Gastrocnemius medialis (tissue), 4 donors: ENCODE measurements at regions not wholly inside any gene's neighbourhood (a gene's known extent, or its start where the extent isn't known, plus 50 kb on each side); places are given as distances from the start of the nearest gene placed in this dataset.
"Not testable (repeated sequence)": the region's sequence is repeated elsewhere in the genome, so short reads cannot be mapped to it uniquely, and the experiment has no call there.

ENCODE experiments used
- ATAC-seq, 2 donors: fragments of 150-250 bp; one replicate each; pipeline ENCODE4 v1.9.1; 2016
- DNase-seq, 2 donors: peaks; one replicate each; pipeline ENCODE4 v3.0.0-alpha.2; 2019
- H3K27ac ChIP-seq, 4 donors: fragments of 200-600 bp; sonication (generic); 1 replicate in 1 of 4; 2 replicates in 3 of 4; pipeline ENCODE4 v1.5.1; 2016 to 2018; ENCODE audit warnings: mild to moderate bottlenecking in 2 of 4, moderate library complexity in 1 of 4
- H3K27me3 ChIP-seq, 3 donors: fragments of 200-600 bp; sonication (generic) in 2 of 3; 1 replicate in 1 of 3; 2 replicates in 2 of 3; pipeline versions ENCODE4 v1.5.1 to v1.6.0; 2016 to 2019; ENCODE audit warnings: mild to moderate bottlenecking in 1 of 3, moderate library complexity in 1 of 3
- H3K36me3 ChIP-seq, 2 donors: fragments of 200-600 bp; sonication (generic) in 1 of 2; one replicate each; pipeline ENCODE4 v1.5.1; 2017 to 2018
- H3K4me1 ChIP-seq, 2 donors: fragments of 200-600 bp; sonication (generic) in 1 of 2; one replicate each; pipeline ENCODE4 v1.5.1; 2016 to 2017; ENCODE audit warnings: mild to moderate bottlenecking in 2 of 2
- H3K4me3 ChIP-seq, 4 donors: fragments of 200-600 bp; sonication (generic) in 3 of 4; 1 replicate in 1 of 4; 2 replicates in 3 of 4; pipeline ENCODE4 v1.5.1; 2016 to 2019; ENCODE audit warnings: mild to moderate bottlenecking in 2 of 4
- H3K9me3 ChIP-seq, 3 donors: fragments of 200-600 bp; sonication (generic) in 2 of 3; 1 replicate in 1 of 3; 2 replicates in 2 of 3; pipeline ENCODE4 v1.5.1; 2016 to 2019
- CTCF ChIP-seq, 5 experiments: fragments of 450-650 bp in 3 of 5; fragments of 200-600 bp in 2 of 5; sonication (generic) in 2 of 5; IDR thresholded peaks in 4 of 5; conservative IDR thresholded peaks in 1 of 5; 1 replicate in 4 of 5; 2 replicates in 1 of 5; pipeline ENCODE4 v1.5.1; 2016 to 2019; ENCODE audit warnings: antibody characterized with exemption in 5 of 5, mild to moderate bottlenecking in 3 of 5, moderate library complexity in 3 of 5
- POLR2A ChIP-seq, 2 donors: fragments of 450-650 bp; IDR thresholded peaks; one replicate each; pipeline ENCODE4 v1.6.1; 2017; ENCODE audit warnings: antibody characterized with exemption in 2 of 2, mild to moderate bottlenecking in 2 of 2, moderate library complexity in 2 of 2
- in situ Hi-C, 4 donors: fragments of 200-750 bp; cut with MboI; loops; one replicate each; pipeline versions ENCODE4 v1.15.0 to v1.8.0; 2017; ENCODE audit warnings: low sequenced_read_pairs in 4 of 4
- intact Hi-C: fragments of 100-400 bp; cut with DNase I; formaldehyde crosslinking; loops from one replicate; pipeline ENCODE4 v1.15.1; 2023; ENCODE audit warnings: low total_unique reads

- DNase-seq = no peak
- H3K4me1 ChIP-seq = no peaks in the 10 kb centered on the region
- H3K4me3 ChIP-seq = no peak overlapping the region
- no peak for ATAC-seq
- no peaks in the 10 kb centered on the region for H3K36me3 ChIP-seq
- TF ChIP-seq POLR2A (IDR thresholded peaks at IDR 0.05) = no peak
- no peak for TF ChIP-seq CTCF (IDR thresholded peaks at IDR 0.05 in 4 of 5, conservative IDR thresholded peaks at IDR 0.05 in 1 of 5)
- in situ Hi-C loops = no loop called here
- H3K27ac ChIP-seq = no peak overlapping the region
- no peaks in the 10 kb centered on the region for H3K9me3 ChIP-seq
- no peaks in the 10 kb centered on the region for H3K27me3 ChIP-seq
- intact Hi-C loops = no loop called here
Measured at GRCh38 chr2:94725543-94725942, 145.7 kb upstream of the TEKT4 start.

- in situ Hi-C loops, intact Hi-C loops, H3K27ac ChIP-seq, H3K4me1 ChIP-seq, ATAC-seq, DNase-seq, H3K36me3 ChIP-seq, H3K9me3 ChIP-seq, H3K27me3 ChIP-seq, H3K4me3 ChIP-seq: not testable (repeated sequence)
Measured at GRCh38 chr2:94735536-94735935, 135.7 kb upstream of the TEKT4 start.

GRCh38 chr2:94737145-94737544, 134.1 kb upstream of the TEKT4 start:
- H3K27ac ChIP-seq, H3K36me3 ChIP-seq, ATAC-seq, H3K9me3 ChIP-seq, H3K27me3 ChIP-seq, H3K4me1 ChIP-seq, in situ Hi-C loops, intact Hi-C loops, H3K4me3 ChIP-seq, DNase-seq: not testable (repeated sequence)

- DNase-seq, H3K4me1 ChIP-seq, H3K9me3 ChIP-seq, ATAC-seq, H3K36me3 ChIP-seq, intact Hi-C loops, in situ Hi-C loops, H3K4me3 ChIP-seq, H3K27me3 ChIP-seq, H3K27ac ChIP-seq: not testable (repeated sequence)
Measured at GRCh38 chr2:94737736-94738342, 133.4 kb upstream of the TEKT4 start.

GRCh38 chr2:94753466-94753998, 117.7 kb upstream of the TEKT4 start:
- in situ Hi-C loops (no loop called here), intact Hi-C loops (loop anchor here (5.0 kb wide), 1 partner anchor 74 kb away; no protein-coding TSS in a partner anchor)
- no peak for TF ChIP-seq POLR2A (IDR thresholded peaks at IDR 0.05)
- TF ChIP-seq CTCF (IDR thresholded peaks at IDR 0.05 in 4 of 5, conservative IDR thresholded peaks at IDR 0.05 in 1 of 5) = no peak
- no peaks in the 10 kb centered on the region for H3K27me3 ChIP-seq
- no peak for DNase-seq
- no peak overlapping the region for H3K4me3 ChIP-seq
- H3K36me3 ChIP-seq = no peaks in the 10 kb centered on the region
- H3K9me3 ChIP-seq = no peaks in the 10 kb centered on the region
- ATAC-seq = no peak
- H3K27ac ChIP-seq = no peak overlapping the region
- no peaks in the 10 kb centered on the region for H3K4me1 ChIP-seq

- no peak for DNase-seq
- Histone ChIP-seq H3K36me3 (no peaks in the 10 kb centered on the region), H3K27me3 (no peaks in the 10 kb centered on the region), H3K4me3 (no peak overlapping the region), H3K4me1 (no peaks in the 10 kb centered on the region), H3K9me3 (no peaks in the 10 kb centered on the region), H3K27ac (no peak overlapping the region)
- in situ Hi-C loops (no loop called here), intact Hi-C loops (no loop called here)
- TF ChIP-seq POLR2A (IDR thresholded peaks at IDR 0.05) = no peak
- no peak for TF ChIP-seq CTCF (IDR thresholded peaks at IDR 0.05 in 4 of 5, conservative IDR thresholded peaks at IDR 0.05 in 1 of 5)
- ATAC-seq = no peak
Measured at GRCh38 chr2:94758546-94758945, 112.7 kb upstream of the TEKT4 start.
